Neuronal stem cell (in vitro differentiated cells): ENCODE measurements at regions not wholly inside any gene's neighbourhood (a gene's known extent, or its start where the extent isn't known, plus 50 kb on each side); places are given as distances from the start of the nearest gene placed in this dataset.
A peak's percentile ranks its signal among the peaks of the same experiment; 100 is the strongest.

Experiments used
- DNase-seq: peaks from one replicate; pipeline ENCODE4 v3.0.0-alpha.2; 2013; ENCODE audit warnings: low spot score
- H2AFZ ChIP-seq: one replicate; pipeline ENCODE4 v1.6.1; 2013; ENCODE audit warnings: mild to moderate bottlenecking, low read length, inconsistent platforms
- H2AK5ac ChIP-seq: 2 replicates; pipeline ENCODE4 v1.6.1; 2013; ENCODE audit warnings: low read depth, mild to moderate bottlenecking, inconsistent platforms, low read length, moderate library complexity, mixed read lengths
- H2BK120ac ChIP-seq: 2 replicates; pipeline ENCODE4 v1.6.1; 2013; ENCODE audit warnings: low read depth, mild to moderate bottlenecking, inconsistent platforms, low read length, moderate library complexity, mixed read lengths
- H2BK12ac ChIP-seq: one replicate; pipeline ENCODE4 v1.6.1; 2013; ENCODE audit warnings: low read length, inconsistent platforms
- H2BK15ac ChIP-seq: 2 replicates; pipeline ENCODE4 v1.6.1; 2013; ENCODE audit warnings: mild to moderate bottlenecking, low read length, inconsistent platforms, mixed read lengths
- H2BK5ac ChIP-seq: one replicate; pipeline ENCODE4 v1.6.1; 2013; ENCODE audit warnings: inconsistent platforms, mild to moderate bottlenecking, low read length, moderate library complexity
- H3K14ac ChIP-seq: one replicate; pipeline ENCODE4 v1.6.1; 2013; ENCODE audit warnings: low read length, inconsistent platforms
- H3K18ac ChIP-seq: 2 replicates; pipeline ENCODE4 v1.6.1; 2013; ENCODE audit warnings: low read length, inconsistent platforms
- H3K23ac ChIP-seq: 2 replicates; pipeline ENCODE4 v1.6.1; 2013; ENCODE audit warnings: low read depth, mild to moderate bottlenecking, mixed read lengths, low read length, inconsistent platforms; ENCODE audit not compliant: poor library complexity
- H3K27ac ChIP-seq: replicated peaks from 3 replicates; pipeline ENCODE4 v1.5.1; 2013; ENCODE audit warnings: low read length, inconsistent platforms
- H3K27me3 ChIP-seq, 3 experiments: 2 replicates each; pipeline ENCODE4 v1.6.1; 2013; ENCODE audit warnings: low read length in 3 of 3, mild to moderate bottlenecking in 2 of 3, inconsistent platforms in 1 of 3, low read depth in 1 of 3, mixed read lengths in 1 of 3, moderate library complexity in 1 of 3; ENCODE audit not compliant: control insufficient read depth in 3 of 3, insufficient read depth in 3 of 3
- H3K36me3 ChIP-seq, 2 donors: replicated peaks in 1 of 2; 2 replicates each; pipeline ENCODE4 v1.6.1; 2013; ENCODE audit warnings: low read length in 2 of 2; ENCODE audit not compliant: control insufficient read depth in 2 of 2, insufficient read depth in 2 of 2
- H3K4ac ChIP-seq: 2 replicates; pipeline ENCODE4 v1.6.1; 2013; ENCODE audit warnings: inconsistent platforms, mild to moderate bottlenecking, low read length, moderate library complexity
- H3K4me1 ChIP-seq, 2 donors: 1 replicate in 1 of 2; 2 replicates in 1 of 2; pipeline ENCODE4 v1.6.1; 2013; ENCODE audit warnings: low read length in 2 of 2, low read depth in 1 of 2; ENCODE audit not compliant: control insufficient read depth in 2 of 2, insufficient read depth in 1 of 2
- H3K4me2 ChIP-seq: one replicate; pipeline ENCODE4 v1.6.1; 2013; ENCODE audit warnings: mild to moderate bottlenecking, low read length, inconsistent platforms; ENCODE audit not compliant: insufficient read depth, poor library complexity, severe bottlenecking
- H3K4me3 ChIP-seq, 2 donors: 2 replicates each; pipeline ENCODE4 v1.5.1; 2013; ENCODE audit warnings: low read length in 2 of 2, mild to moderate bottlenecking in 2 of 2, inconsistent platforms in 1 of 2, moderate library complexity in 1 of 2
- H3K79me1 ChIP-seq: one replicate; pipeline ENCODE4 v1.6.1; 2013; ENCODE audit warnings: low read depth, mild to moderate bottlenecking, inconsistent platforms, low read length, moderate library complexity
- H3K9ac ChIP-seq: one replicate; pipeline ENCODE4 v1.6.1; 2013; ENCODE audit warnings: mild to moderate bottlenecking, low read depth, low read length, inconsistent platforms; ENCODE audit not compliant: poor library complexity
- H3K9me3 ChIP-seq, 2 donors: replicated peaks in 1 of 2; 2 replicates each; pipeline versions ENCODE3 to v1.6.1; 2013; ENCODE audit warnings: low read length in 2 of 2, mild to moderate bottlenecking in 2 of 2, inconsistent platforms in 1 of 2, low read depth in 1 of 2, mixed read lengths in 1 of 2, moderate library complexity in 1 of 2; ENCODE audit not compliant: control insufficient read depth in 2 of 2, insufficient read depth in 1 of 2
- H4K8ac ChIP-seq: one replicate; pipeline ENCODE4 v1.6.1; 2013; ENCODE audit warnings: low read depth, mild to moderate bottlenecking, inconsistent platforms, low read length, moderate library complexity
- H4K91ac ChIP-seq: one replicate; pipeline ENCODE4 v1.6.1; 2013; ENCODE audit warnings: low read length, low read depth, mild to moderate bottlenecking, inconsistent platforms; ENCODE audit not compliant: poor library complexity
- WGBS, 2 donors: extraction: QIAGEN DNeasy Blood & Tissue Kit; methylation state at CpG; one replicate each; pipeline ENCODE4 v1.1.7; 2013; ENCODE audit warnings: missing lambda C conversion rate in 2 of 2, mixed read lengths in 1 of 2; ENCODE audit not compliant: insufficient read length in 2 of 2, insufficient replicate concordance in 1 of 2; ENCODE audit errors: extremely low coverage in 2 of 2; 5-methylcytosine and 5-hydroxymethylcytosine counted together

DNA sequence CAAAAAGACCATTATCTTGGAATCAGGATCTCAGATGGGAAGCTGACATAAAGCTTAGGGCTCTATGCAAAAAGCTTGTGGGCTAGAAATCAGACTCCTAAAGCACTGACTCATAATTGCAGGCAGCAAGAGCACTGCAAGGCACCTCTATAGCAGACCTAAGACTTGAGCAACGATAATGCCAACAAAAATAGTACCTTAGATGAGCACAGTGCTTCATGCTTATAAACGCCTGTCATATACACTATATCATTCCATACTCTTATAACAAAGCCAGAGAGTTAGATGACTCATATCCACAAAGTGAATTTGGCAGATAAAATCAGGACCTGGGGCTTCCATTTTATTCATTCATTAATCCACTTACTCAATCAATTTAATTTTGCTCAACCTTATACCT lies 560.8 kb downstream of the MCTP2 start:
- no peak overlapping the region for H3K4me2 ChIP-seq
- H2BK12ac ChIP-seq, result no peak overlapping the region
- H3K4me1 ChIP-seq, result peaks cover 0 to 2% of the 10 kb centered on the region in 2 donors
- H3K9me3 ChIP-seq, result peaks cover 0 to under 1% of the 10 kb centered on the region in 2 donors
- no peak overlapping the region for H3K4me3 ChIP-seq
- no peak overlapping the region for H3K27ac ChIP-seq
- no peak overlapping the region for H3K14ac ChIP-seq
- H3K9ac ChIP-seq, result no peak overlapping the region
- no peak overlapping the region for H2BK5ac ChIP-seq
- H3K4ac ChIP-seq, result no peak overlapping the region
- H3K36me3 ChIP-seq, result no peaks in the 10 kb centered on the region
- no peaks in the 10 kb centered on the region for H3K79me1 ChIP-seq
- no peak overlapping the region for H4K8ac ChIP-seq
- H2AK5ac ChIP-seq, result no peak overlapping the region
- no peak overlapping the region for H2BK15ac ChIP-seq
- H4K91ac ChIP-seq, result no peak overlapping the region
- H3K18ac ChIP-seq, result no peak overlapping the region
- no peak overlapping the region for H3K23ac ChIP-seq
- no peak for DNase-seq
- no peaks in the 10 kb centered on the region for H3K27me3 ChIP-seq
- no peak overlapping the region for H2AFZ ChIP-seq
- H2BK120ac ChIP-seq, result no peak overlapping the region
- WGBS, 2 donors, result no CpG with 5 or more reads among the region's 2 CpGs

DNA sequence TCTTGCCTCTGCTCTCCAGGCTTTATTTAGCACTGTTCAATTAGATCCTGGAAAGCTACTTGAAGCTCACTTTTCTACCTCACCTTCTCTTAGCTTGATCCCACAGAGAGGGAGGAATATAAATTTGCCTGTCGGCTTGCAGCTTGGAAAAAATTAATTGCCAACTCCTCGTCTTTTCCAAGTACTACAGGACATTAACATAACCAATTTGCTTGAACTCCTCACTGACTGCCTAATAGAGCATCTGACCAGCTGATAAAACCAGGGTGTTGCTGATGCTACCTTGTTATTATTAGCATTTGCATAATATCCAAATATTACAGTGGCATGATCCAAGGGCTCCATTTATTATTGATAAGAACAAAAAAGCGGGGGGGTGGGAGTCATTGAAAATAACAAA lies 561.8 kb downstream of the MCTP2 start:
- H3K9me3 ChIP-seq, result peaks cover 0 to 1% of the 10 kb centered on the region in 2 donors
- no peaks in the 10 kb centered on the region for H3K36me3 ChIP-seq
- no peak overlapping the region for H3K18ac ChIP-seq
- H3K4me1 ChIP-seq, result peaks cover 0 to 2% of the 10 kb centered on the region in 2 donors
- WGBS, 2 donors, result no CpG with 5 or more reads among the region's 3 CpGs
- no peak overlapping the region for H2AK5ac ChIP-seq
- no peak overlapping the region for H3K4me2 ChIP-seq
- no peak overlapping the region for H4K91ac ChIP-seq
- H3K9ac ChIP-seq, result no peak overlapping the region
- no peak overlapping the region for H2BK12ac ChIP-seq
- H4K8ac ChIP-seq, result no peak overlapping the region
- no peaks in the 10 kb centered on the region for H3K27me3 ChIP-seq
- H2AFZ ChIP-seq, result no peak overlapping the region
- no peak overlapping the region for H3K27ac ChIP-seq
- no peak overlapping the region for H2BK5ac ChIP-seq
- H3K79me1 ChIP-seq, result no peaks in the 10 kb centered on the region
- H2BK120ac ChIP-seq, result no peak overlapping the region
- DNase-seq, result no peak
- H3K14ac ChIP-seq, result no peak overlapping the region
- H3K4ac ChIP-seq, result no peak overlapping the region
- H2BK15ac ChIP-seq, result no peak overlapping the region
- no peak overlapping the region for H3K23ac ChIP-seq
- no peak overlapping the region for H3K4me3 ChIP-seq

DNA sequence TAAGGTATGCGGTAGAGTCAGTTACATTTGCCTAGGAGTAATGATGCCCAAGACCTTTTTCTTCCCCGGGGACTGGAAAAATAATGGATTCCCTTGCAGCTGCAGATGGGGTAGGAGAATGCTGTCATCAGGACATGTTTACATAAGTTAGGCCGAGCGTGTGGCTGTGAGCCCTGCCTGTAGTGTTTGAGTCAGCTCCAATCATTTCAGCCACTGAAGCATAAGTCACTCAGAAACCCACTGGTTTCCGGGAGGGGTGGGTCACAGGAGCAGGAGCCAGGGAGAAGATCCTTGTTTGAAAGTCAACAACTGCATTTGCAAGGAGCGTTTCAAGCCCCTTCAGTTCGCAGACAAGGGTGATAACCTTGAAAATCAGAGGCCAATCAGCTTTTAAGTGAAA lies 562.3 kb downstream of the MCTP2 start:
- DNase-seq, result no peak
- no peak overlapping the region for H3K4ac ChIP-seq
- H3K79me1 ChIP-seq, result no peaks in the 10 kb centered on the region
- peaks cover 0 to 1% of the 10 kb centered on the region in 2 donors for H3K9me3 ChIP-seq
- no peak overlapping the region for H3K9ac ChIP-seq
- H2BK5ac ChIP-seq, result no peak overlapping the region
- no peak overlapping the region for H3K18ac ChIP-seq
- no peak overlapping the region for H2BK15ac ChIP-seq
- no peaks in the 10 kb centered on the region for H3K36me3 ChIP-seq
- H2BK12ac ChIP-seq, result no peak overlapping the region
- H2AFZ ChIP-seq, result peak overlapping the region; percentile 1
- H3K14ac ChIP-seq, result no peak overlapping the region
- no peak overlapping the region for H3K4me2 ChIP-seq
- peaks cover 0 to 2% of the 10 kb centered on the region in 2 donors for H3K4me1 ChIP-seq
- H2AK5ac ChIP-seq, result no peak overlapping the region
- H3K27ac ChIP-seq, result no peak overlapping the region
- no peak overlapping the region for H3K23ac ChIP-seq
- no peak overlapping the region for H4K8ac ChIP-seq
- H4K91ac ChIP-seq, result no peak overlapping the region
- H3K27me3 ChIP-seq, result no peaks in the 10 kb centered on the region
- no peak overlapping the region for H2BK120ac ChIP-seq
- WGBS, 2 donors, result no CpG with 5 or more reads among the region's 7 CpGs
- H3K4me3 ChIP-seq, result no peak overlapping the region

DNA sequence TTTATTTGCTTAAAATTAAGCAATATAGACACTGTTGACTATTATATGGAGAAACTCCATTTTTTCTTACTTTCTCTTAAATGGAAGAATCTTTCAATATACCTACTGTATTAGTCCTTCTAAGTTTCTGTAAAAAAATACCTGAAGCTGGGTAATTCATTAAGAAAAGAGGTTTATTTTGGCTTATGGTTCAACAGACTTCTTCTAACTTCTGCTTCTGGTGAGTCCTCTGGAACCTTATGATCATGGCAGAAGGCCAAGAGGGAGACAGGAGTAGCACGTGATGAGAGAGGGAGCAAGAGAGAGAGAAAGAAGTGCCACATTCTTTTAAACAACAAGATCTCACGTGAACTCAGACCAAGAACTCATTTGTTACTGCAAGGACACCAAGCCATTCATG lies 573.3 kb downstream of the MCTP2 start:
- no peak overlapping the region for H3K9ac ChIP-seq
- no peak overlapping the region for H2BK12ac ChIP-seq
- no peak overlapping the region for H3K23ac ChIP-seq
- no peak overlapping the region for H4K8ac ChIP-seq
- no peaks in the 10 kb centered on the region for H3K36me3 ChIP-seq
- no peak overlapping the region for H2BK120ac ChIP-seq
- DNase-seq, result no peak
- H3K27me3 ChIP-seq, result no peaks in the 10 kb centered on the region
- no peak overlapping the region for H2BK5ac ChIP-seq
- H3K27ac ChIP-seq, result no peak overlapping the region
- WGBS, 2 donors, result no CpG with 5 or more reads among the region's 2 CpGs
- H3K14ac ChIP-seq, result no peak overlapping the region
- peaks cover 0 to 3% of the 10 kb centered on the region in 2 donors for H3K9me3 ChIP-seq
- no peak overlapping the region for H3K4me3 ChIP-seq
- no peaks in the 10 kb centered on the region for H3K4me1 ChIP-seq
- no peak overlapping the region for H4K91ac ChIP-seq
- H3K18ac ChIP-seq, result no peak overlapping the region
- H2AK5ac ChIP-seq, result no peak overlapping the region
- no peak overlapping the region for H2AFZ ChIP-seq
- no peak overlapping the region for H2BK15ac ChIP-seq
- no peaks in the 10 kb centered on the region for H3K79me1 ChIP-seq
- H3K4ac ChIP-seq, result no peak overlapping the region
- no peak overlapping the region for H3K4me2 ChIP-seq
